ENCODE measurements at regions not wholly inside any gene's neighbourhood (a gene's known extent, or its start where the extent isn't known, plus 50 kb on each side); places are given as distances from the start of the nearest gene placed in this dataset.

DNA sequence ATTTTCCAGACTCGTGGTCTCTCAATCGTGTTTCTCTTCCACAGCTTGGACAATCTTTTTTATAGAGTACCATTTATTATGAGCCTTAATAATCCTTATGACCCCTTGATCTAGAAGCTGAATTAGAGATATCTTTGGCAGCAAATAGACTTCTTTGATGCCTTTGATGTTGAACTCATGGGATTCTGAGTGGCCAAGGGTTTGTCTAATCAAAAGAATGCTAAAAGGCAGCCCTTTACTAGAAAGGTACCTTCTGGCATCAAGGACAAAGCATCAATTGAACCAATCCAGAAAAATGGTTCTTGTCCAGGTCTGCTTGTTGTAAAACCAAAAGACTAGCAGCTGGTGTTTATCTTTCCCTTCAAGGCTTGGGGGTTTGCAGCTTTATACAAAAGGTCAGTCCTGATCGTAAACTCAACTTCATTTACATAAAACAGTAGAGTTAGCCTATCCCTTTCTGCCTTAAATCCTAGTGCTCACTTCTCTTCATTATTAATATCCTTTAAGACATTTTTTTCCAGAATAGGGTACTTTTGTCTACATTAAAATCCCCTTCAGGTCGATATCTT, 411.3 kb downstream of the FAT4 start:
- H3K27me3 ChIP-seq (ENCODE audit: control insufficient read depth in 4 of 4, insufficient read depth in 4 of 4, low read length in 3 of 4), result no peaks in the 10 kb centered on the region
- H3K9me3 ChIP-seq (ENCODE audit: control insufficient read depth in 4 of 4, low read length in 3 of 4), result no peaks in the 10 kb centered on the region
- H3K4me3 ChIP-seq (ENCODE audit: low read depth in 1 of 3, low read length in 3 of 3), result no peak overlapping the region
- H3K36me3 ChIP-seq (ENCODE audit: control insufficient read depth in 4 of 4, insufficient read depth in 3 of 4, low read depth in 1 of 4, low read length in 3 of 4), result no peaks in the 10 kb centered on the region
- TF ChIP-seq NR2F2 (IDR thresholded peaks at IDR 0.05), result no peak
- TF ChIP-seq, protein P1, sequence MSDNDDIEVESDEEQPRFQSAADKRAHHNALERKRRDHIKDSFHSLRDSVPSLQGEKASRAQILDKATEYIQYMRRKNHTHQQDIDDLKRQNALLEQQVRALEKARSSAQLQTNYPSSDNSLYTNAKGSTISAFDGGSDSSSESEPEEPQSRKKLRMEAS (IDR thresholded peaks at IDR 0.05), result no peak
- TF ChIP-seq FOXA2 (IDR thresholded peaks at IDR 0.05), result no peak
- TF ChIP-seq, protein P2, sequence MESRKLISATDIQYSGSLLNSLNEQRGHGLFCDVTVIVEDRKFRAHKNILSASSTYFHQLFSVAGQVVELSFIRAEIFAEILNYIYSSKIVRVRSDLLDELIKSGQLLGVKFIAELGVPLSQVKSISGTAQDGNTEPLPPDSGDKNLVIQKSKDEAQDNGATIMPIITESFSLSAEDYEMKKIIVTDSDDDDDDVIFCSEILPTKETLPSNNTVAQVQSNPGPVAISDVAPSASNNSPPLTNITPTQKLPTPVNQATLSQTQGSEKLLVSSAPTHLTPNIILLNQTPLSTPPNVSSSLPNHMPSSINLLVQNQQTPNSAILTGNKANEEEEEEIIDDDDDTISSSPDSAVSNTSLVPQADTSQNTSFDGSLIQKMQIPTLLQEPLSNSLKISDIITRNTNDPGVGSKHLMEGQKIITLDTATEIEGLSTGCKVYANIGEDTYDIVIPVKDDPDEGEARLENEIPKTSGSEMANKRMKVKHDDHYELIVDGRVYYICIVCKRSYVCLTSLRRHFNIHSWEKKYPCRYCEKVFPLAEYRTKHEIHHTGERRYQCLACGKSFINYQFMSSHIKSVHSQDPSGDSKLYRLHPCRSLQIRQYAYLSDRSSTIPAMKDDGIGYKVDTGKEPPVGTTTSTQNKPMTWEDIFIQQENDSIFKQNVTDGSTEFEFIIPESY (IDR thresholded peaks at IDR 0.05), result no peak
- no peak for TF ChIP-seq TAF1 (conservative IDR thresholded peaks at IDR 0.05)
- TF ChIP-seq JUND (IDR thresholded peaks at IDR 0.05), result no peak
- TF ChIP-seq, protein P3, sequence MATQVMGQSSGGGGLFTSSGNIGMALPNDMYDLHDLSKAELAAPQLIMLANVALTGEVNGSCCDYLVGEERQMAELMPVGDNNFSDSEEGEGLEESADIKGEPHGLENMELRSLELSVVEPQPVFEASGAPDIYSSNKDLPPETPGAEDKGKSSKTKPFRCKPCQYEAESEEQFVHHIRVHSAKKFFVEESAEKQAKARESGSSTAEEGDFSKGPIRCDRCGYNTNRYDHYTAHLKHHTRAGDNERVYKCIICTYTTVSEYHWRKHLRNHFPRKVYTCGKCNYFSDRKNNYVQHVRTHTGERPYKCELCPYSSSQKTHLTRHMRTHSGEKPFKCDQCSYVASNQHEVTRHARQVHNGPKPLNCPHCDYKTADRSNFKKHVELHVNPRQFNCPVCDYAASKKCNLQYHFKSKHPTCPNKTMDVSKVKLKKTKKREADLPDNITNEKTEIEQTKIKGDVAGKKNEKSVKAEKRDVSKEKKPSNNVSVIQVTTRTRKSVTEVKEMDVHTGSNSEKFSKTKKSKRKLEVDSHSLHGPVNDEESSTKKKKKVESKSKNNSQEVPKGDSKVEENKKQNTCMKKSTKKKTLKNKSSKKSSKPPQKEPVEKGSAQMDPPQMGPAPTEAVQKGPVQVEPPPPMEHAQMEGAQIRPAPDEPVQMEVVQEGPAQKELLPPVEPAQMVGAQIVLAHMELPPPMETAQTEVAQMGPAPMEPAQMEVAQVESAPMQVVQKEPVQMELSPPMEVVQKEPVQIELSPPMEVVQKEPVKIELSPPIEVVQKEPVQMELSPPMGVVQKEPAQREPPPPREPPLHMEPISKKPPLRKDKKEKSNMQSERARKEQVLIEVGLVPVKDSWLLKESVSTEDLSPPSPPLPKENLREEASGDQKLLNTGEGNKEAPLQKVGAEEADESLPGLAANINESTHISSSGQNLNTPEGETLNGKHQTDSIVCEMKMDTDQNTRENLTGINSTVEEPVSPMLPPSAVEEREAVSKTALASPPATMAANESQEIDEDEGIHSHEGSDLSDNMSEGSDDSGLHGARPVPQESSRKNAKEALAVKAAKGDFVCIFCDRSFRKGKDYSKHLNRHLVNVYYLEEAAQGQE (IDR thresholded peaks at IDR 0.05), result no peak
- TF ChIP-seq YY1 (IDR thresholded peaks at IDR 0.05), result no peak
- TF ChIP-seq FOXA1 (IDR thresholded peaks at IDR 0.05), result no peak
- no peak for TF ChIP-seq SP1 (IDR thresholded peaks at IDR 0.05)
- no peak for TF ChIP-seq RXRA (IDR thresholded peaks at IDR 0.05)
- TF ChIP-seq HNF4G (IDR thresholded peaks at IDR 0.05), result no peak
- no peak for TF ChIP-seq RAD21 (IDR thresholded peaks at IDR 0.05)
- TF ChIP-seq HNF4A (conservative IDR thresholded peaks at IDR 0.05), result no peak
- TF ChIP-seq, protein P4, sequence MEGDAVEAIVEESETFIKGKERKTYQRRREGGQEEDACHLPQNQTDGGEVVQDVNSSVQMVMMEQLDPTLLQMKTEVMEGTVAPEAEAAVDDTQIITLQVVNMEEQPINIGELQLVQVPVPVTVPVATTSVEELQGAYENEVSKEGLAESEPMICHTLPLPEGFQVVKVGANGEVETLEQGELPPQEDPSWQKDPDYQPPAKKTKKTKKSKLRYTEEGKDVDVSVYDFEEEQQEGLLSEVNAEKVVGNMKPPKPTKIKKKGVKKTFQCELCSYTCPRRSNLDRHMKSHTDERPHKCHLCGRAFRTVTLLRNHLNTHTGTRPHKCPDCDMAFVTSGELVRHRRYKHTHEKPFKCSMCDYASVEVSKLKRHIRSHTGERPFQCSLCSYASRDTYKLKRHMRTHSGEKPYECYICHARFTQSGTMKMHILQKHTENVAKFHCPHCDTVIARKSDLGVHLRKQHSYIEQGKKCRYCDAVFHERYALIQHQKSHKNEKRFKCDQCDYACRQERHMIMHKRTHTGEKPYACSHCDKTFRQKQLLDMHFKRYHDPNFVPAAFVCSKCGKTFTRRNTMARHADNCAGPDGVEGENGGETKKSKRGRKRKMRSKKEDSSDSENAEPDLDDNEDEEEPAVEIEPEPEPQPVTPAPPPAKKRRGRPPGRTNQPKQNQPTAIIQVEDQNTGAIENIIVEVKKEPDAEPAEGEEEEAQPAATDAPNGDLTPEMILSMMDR (IDR thresholded peaks at IDR 0.05; ENCODE audit: low read depth, low read length, missing input control), result no peak
- no peak for TF ChIP-seq GABPA (IDR thresholded peaks at IDR 0.05 in 1 of 2, conservative IDR thresholded peaks at IDR 0.05 in 1 of 2)
- TF ChIP-seq EGR1 (IDR thresholded peaks at IDR 0.05; ENCODE audit: low read depth in 2 of 2), result no peak
- TF ChIP-seq, protein P5, sequence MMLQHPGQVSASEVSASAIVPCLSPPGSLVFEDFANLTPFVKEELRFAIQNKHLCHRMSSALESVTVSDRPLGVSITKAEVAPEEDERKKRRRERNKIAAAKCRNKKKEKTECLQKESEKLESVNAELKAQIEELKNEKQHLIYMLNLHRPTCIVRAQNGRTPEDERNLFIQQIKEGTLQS (IDR thresholded peaks at IDR 0.05), result no peak
- no peak overlapping the region for H3K27ac ChIP-seq (ENCODE audit: low read depth in 1 of 2, low read length in 2 of 2)
- 76% methylated on average over 4 of the region's 4 CpGs for WGBS
- H3K9ac ChIP-seq (ENCODE audit: low read depth in 1 of 2, low read length in 2 of 2), result no peak overlapping the region
- no peak for DNase-seq (ENCODE audit: low spot score)
- no peaks in the 10 kb centered on the region for H3K4me1 ChIP-seq (ENCODE audit: control insufficient read depth in 4 of 4, insufficient read depth in 4 of 4, low read length in 3 of 4)
